DND-41 (cell line): ENCODE measurements at regions not wholly inside any gene's neighbourhood (a gene's known extent, or its start where the extent isn't known, plus 50 kb on each side); places are given as distances from the start of the nearest gene placed in this dataset.

ENCODE experiments used
- ATAC-seq: fragments of 200-7000 bp; cut with Tn5 transposase; 3 replicates; pipeline ENCODE4 v1.9.1; 2021; ENCODE audit warnings: low read depth; ENCODE audit not compliant: insufficient read depth
- DNase-seq: peaks from one replicate; pipeline ENCODE4 v3.0.0-alpha.2; 2020
- H2AFZ ChIP-seq: 2 replicates; pipeline ENCODE4 v1.6.0; 2012; ENCODE audit warnings: low read depth, low read length
- H3K27ac ChIP-seq: 2 replicates; pipeline ENCODE4 v1.5.1; 2012; ENCODE audit warnings: low read length, inconsistent platforms
- H3K27me3 ChIP-seq: fragments of 200-600 bp; sonication (generic); 2 replicates; pipeline ENCODE4 v1.6.0; 2012; ENCODE audit warnings: low read length, mild to moderate bottlenecking, inconsistent platforms; ENCODE audit not compliant: insufficient read depth, poor library complexity
- H3K36me3 ChIP-seq: 2 replicates; pipeline ENCODE4 v1.5.1; 2012; ENCODE audit warnings: low read length, inconsistent platforms; ENCODE audit not compliant: insufficient read depth
- H3K4me1 ChIP-seq: 2 replicates; pipeline ENCODE4 v1.5.1; 2012; ENCODE audit warnings: mild to moderate bottlenecking, low read length; ENCODE audit not compliant: insufficient read depth
- H3K4me2 ChIP-seq: 2 replicates; pipeline ENCODE4 v1.6.0; 2012; ENCODE audit warnings: mild to moderate bottlenecking, moderate library complexity, low read length, inconsistent platforms; ENCODE audit not compliant: insufficient read depth
- H3K4me3 ChIP-seq, 2 experiments: fragments of 200-600 bp in 1 of 2; shearing (Covaris generic) in 1 of 2; 2 replicates each; pipeline ENCODE4 v1.5.1; 2012 to 2016; ENCODE audit warnings: inconsistent platforms in 2 of 2, low read length in 2 of 2, mild to moderate bottlenecking in 2 of 2, low read depth in 1 of 2, moderate library complexity in 1 of 2
- H3K79me2 ChIP-seq: 2 replicates; pipeline ENCODE4 v1.6.0; 2012; ENCODE audit warnings: low read length, inconsistent platforms; ENCODE audit not compliant: insufficient read depth
- H3K9ac ChIP-seq: 2 replicates; pipeline ENCODE4 v1.6.0; 2012; ENCODE audit warnings: low read depth, mild to moderate bottlenecking, inconsistent platforms, low read length, moderate library complexity
- H3K9me3 ChIP-seq: 2 replicates; pipeline ENCODE4 v1.5.1; 2012; ENCODE audit warnings: low read length, moderate library complexity, mild to moderate bottlenecking, inconsistent platforms; ENCODE audit not compliant: insufficient read depth, severe bottlenecking
- H4K20me1 ChIP-seq: 2 replicates; pipeline ENCODE4 v1.6.0; 2012; ENCODE audit warnings: low read length; ENCODE audit not compliant: insufficient read depth
- CTCF ChIP-seq: IDR thresholded peaks from 2 replicates; pipeline ENCODE4 v1.5.1; 2012; ENCODE audit warnings: borderline replicate concordance, low read length, moderate library complexity, mild to moderate bottlenecking; ENCODE audit not compliant: poor library complexity, severe bottlenecking; ENCODE audit errors: extremely low read depth
- EZH2 ChIP-seq: IDR thresholded peaks from 3 replicates; pipeline ENCODE4 v1.6.1; 2012; ENCODE audit warnings: borderline replicate concordance, low read depth, mild to moderate bottlenecking, moderate library complexity, low read length, inconsistent platforms; ENCODE audit not compliant: severe bottlenecking

DNA sequence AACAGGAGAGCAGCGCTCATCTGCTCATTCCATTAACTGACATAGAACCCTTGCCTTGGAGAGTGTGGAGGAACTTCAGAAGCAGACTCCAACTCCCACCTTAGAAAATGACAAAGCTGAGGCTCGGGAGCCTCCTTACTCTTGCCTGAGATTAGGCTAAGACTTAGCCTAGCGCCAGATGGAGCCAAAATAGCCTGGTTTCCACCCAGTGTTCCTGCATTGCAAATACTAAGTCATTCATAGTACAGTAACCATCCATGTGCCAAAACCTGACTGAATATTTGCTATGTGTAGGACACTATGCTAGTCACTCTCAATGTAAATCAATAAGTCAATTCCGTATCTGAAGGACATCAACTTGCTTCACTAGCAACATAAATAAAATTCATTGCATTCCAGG, 387.4 kb upstream of the CPEB2 start:
- no peaks in the 10 kb centered on the region for H3K27me3 ChIP-seq
- DNase-seq (no peak), ATAC-seq (no peak)
- no peak overlapping the region for H3K9ac ChIP-seq
- no peak overlapping the region for H3K27ac ChIP-seq
- H3K4me2 ChIP-seq: no peak overlapping the region
- no peaks in the 10 kb centered on the region for H3K9me3 ChIP-seq
- H3K36me3 ChIP-seq: no peaks in the 10 kb centered on the region
- no peaks in the 10 kb centered on the region for H3K79me2 ChIP-seq
- no peak for TF ChIP-seq EZH2
- TF ChIP-seq CTCF: no peak
- no peak overlapping the region for H3K4me3 ChIP-seq
- H2AFZ ChIP-seq: no peak overlapping the region
- no peaks in the 10 kb centered on the region for H3K4me1 ChIP-seq
- H4K20me1 ChIP-seq: no peaks in the 10 kb centered on the region

GRCh38 chr4:14615671-14616070, 386.6 kb upstream of the CPEB2 start:
- Histone ChIP-seq H3K79me2 (no peaks in the 10 kb centered on the region), H3K4me3 (no peak overlapping the region), H3K27ac (no peak overlapping the region), H3K27me3 (no peaks in the 10 kb centered on the region), H3K36me3 (no peaks in the 10 kb centered on the region), H3K4me1 (no peaks in the 10 kb centered on the region), H3K9ac (no peak overlapping the region), H4K20me1 (no peaks in the 10 kb centered on the region), H3K4me2 (no peak overlapping the region), H2AFZ (no peak overlapping the region), H3K9me3 (no peaks in the 10 kb centered on the region)
- ATAC-seq: no peak
- no peak for DNase-seq
- no peak for TF ChIP-seq EZH2
- TF ChIP-seq CTCF: no peak

- no peaks in the 10 kb centered on the region for H3K36me3 ChIP-seq
- no peak overlapping the region for H3K4me2 ChIP-seq
- no peak overlapping the region for H3K9ac ChIP-seq
- H4K20me1 ChIP-seq: no peaks in the 10 kb centered on the region
- DNase-seq: no peak
- TF ChIP-seq EZH2 (no peak), CTCF (no peak)
- no peaks in the 10 kb centered on the region for H3K79me2 ChIP-seq
- H3K4me3 ChIP-seq: no peak overlapping the region
- H3K4me1 ChIP-seq: no peaks in the 10 kb centered on the region
- H3K27ac ChIP-seq: no peak overlapping the region
- no peaks in the 10 kb centered on the region for H3K9me3 ChIP-seq
- no peaks in the 10 kb centered on the region for H3K27me3 ChIP-seq
- H2AFZ ChIP-seq: no peak overlapping the region
- ATAC-seq: no peak
Observed at GRCh38 chr4:14620567-14621141, 381.6 kb upstream of the CPEB2 start.
